ENCODE measurements at regions not wholly inside any gene's neighbourhood (a gene's known extent, or its start where the extent isn't known, plus 50 kb on each side); places are given as distances from the start of the nearest gene placed in this dataset.

- TF ChIP-seq PRDM2 (tag by site-specific recombination; IDR thresholded peaks at IDR 0.05; ENCODE audit: borderline replicate concordance) (no peak), PBX3 (CRISPR knock-in tag; IDR thresholded peaks at IDR 0.05) (no peak), ZNF600 (tag by site-specific recombination; IDR thresholded peaks at IDR 0.05) (no peak), ZNF660 (tag by site-specific recombination; IDR thresholded peaks at IDR 0.05) (no peak), ZNF76 (tag by site-specific recombination; IDR thresholded peaks at IDR 0.05; ENCODE audit: borderline replicate concordance, low read depth) (no peak), ZNF140 (tag by site-specific recombination; IDR thresholded peaks at IDR 0.05) (no peak), KLF16 (tag by site-specific recombination; IDR thresholded peaks at IDR 0.05) (no peak), KLF8 (tag by site-specific recombination; IDR thresholded peaks at IDR 0.05) (no peak), ZNF791 (tag by site-specific recombination; IDR thresholded peaks at IDR 0.05) (no peak), ZNF645 (tag by site-specific recombination; IDR thresholded peaks at IDR 0.05) (no peak)
- TF ChIP-seq, protein P1, sequence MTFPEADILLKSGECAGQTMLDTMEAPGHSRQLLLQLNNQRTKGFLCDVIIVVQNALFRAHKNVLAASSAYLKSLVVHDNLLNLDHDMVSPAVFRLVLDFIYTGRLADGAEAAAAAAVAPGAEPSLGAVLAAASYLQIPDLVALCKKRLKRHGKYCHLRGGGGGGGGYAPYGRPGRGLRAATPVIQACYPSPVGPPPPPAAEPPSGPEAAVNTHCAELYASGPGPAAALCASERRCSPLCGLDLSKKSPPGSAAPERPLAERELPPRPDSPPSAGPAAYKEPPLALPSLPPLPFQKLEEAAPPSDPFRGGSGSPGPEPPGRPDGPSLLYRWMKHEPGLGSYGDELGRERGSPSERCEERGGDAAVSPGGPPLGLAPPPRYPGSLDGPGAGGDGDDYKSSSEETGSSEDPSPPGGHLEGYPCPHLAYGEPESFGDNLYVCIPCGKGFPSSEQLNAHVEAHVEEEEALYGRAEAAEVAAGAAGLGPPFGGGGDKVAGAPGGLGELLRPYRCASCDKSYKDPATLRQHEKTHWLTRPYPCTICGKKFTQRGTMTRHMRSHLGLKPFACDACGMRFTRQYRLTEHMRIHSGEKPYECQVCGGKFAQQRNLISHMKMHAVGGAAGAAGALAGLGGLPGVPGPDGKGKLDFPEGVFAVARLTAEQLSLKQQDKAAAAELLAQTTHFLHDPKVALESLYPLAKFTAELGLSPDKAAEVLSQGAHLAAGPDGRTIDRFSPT (tag by site-specific recombination; IDR thresholded peaks at IDR 0.05) = no peak
- TF ChIP-seq, protein P2, sequence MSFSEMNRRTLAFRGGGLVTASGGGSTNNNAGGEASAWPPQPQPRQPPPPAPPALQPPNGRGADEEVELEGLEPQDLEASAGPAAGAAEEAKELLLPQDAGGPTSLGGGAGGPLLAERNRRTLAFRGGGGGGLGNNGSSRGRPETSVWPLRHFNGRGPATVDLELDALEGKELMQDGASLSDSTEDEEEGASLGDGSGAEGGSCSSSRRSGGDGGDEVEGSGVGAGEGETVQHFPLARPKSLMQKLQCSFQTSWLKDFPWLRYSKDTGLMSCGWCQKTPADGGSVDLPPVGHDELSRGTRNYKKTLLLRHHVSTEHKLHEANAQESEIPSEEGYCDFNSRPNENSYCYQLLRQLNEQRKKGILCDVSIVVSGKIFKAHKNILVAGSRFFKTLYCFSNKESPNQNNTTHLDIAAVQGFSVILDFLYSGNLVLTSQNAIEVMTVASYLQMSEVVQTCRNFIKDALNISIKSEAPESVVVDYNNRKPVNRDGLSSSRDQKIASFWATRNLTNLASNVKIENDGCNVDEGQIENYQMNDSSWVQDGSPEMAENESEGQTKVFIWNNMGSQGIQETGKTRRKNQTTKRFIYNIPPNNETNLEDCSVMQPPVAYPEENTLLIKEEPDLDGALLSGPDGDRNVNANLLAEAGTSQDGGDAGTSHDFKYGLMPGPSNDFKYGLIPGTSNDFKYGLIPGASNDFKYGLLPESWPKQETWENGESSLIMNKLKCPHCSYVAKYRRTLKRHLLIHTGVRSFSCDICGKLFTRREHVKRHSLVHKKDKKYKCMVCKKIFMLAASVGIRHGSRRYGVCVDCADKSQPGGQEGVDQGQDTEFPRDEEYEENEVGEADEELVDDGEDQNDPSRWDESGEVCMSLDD (tag by site-specific recombination; IDR thresholded peaks at IDR 0.05) = no peak
Measured at GRCh38 chr4:157818946-157819692, 353.7 kb downstream of the GASK1B start (continued).
